HG02759 (cell line): ENCODE measurements at regions not wholly inside any gene's neighbourhood (a gene's known extent, or its start where the extent isn't known, plus 50 kb on each side); places are given as distances from the start of the nearest gene placed in this dataset.
"Not testable (repeated sequence)": the region's sequence is repeated elsewhere in the genome, so short reads cannot be mapped to it uniquely, and the experiment has no call there.

Experiments
- ATAC-seq: cut with Tn5 transposase; IDR thresholded peaks from one replicate; pipeline ENCODE4 v1.9.1; 2021; ENCODE audit warnings: mild to moderate bottlenecking, moderate library complexity; ENCODE audit not compliant: unreplicated experiment

- not testable (repeated sequence) for ATAC-seq
These were observed 49.9 kb upstream of the MSMB start for GRCh38 chr10:46095943-46096342.

GRCh38 chr10:46096446-46096845 is 50.4 kb upstream of the MSMB start:
- no peak for ATAC-seq

DNA sequence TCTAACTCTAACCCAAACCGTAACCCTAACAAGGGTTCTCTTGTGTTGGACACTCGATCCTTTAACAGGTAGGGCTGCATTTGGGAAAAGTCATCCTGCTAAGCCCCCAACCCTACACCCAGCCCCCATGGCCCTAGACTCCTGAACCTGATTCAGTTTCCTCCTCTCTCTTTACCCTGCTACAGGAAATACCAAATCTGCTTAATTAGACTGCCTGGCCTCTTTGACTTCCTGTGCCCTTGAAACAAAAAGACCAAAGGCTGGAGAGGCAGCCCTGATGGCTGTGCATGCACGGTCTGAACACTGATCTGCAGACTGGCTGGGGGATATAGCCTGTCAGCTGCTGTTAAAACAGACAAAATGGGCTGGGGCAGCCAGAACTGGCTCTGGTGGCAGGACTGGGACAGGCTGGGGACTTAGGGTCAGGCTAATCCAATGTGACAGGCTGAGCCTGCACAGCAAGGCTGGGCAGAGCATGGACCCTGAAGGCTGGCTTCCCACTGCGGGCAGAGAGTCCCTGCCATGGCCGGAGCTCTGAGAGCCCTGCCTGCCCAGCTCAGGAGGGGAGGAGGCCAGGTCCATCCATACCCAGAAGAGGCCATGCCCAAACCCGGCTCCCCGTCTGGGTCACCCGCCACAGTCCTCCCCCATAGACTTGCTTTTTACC is 51.0 kb upstream of the MSMB start:
- no peak for ATAC-seq

DNA sequence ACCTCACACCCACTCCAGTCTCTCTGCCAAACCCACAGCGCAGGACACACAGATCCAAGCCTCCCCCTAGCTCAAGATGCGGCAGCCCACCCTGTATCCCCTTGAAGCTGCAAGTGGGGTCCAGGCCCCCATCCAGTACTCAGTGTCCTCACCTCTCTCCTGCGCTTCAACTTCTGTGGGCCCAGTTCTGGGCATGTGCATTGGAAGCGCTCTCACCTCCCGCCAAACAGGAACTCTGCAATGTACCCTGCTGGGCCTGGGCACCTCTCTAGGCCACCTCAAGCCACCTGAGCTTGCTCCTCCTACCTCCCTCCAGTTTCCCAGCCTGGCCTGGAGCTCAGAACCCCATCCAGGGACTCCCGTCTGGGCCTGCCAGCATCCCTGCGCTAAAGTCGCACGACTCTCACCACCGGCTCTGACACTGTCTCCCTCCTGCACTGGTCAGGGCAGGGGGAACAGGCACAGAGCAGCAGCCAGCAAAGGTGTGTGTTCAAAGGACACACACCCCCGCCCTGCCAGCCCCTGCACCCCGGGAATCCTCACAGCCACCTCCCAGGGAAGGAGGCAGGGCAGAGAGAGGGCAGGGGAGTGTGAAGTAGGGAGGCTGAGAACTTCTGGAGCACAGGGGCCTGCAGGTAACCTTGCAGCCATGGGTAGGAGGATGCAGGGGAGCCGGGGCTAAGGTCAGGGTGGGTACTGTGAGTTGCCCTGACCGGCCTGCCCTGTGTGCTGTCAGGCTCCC is 51.7 kb upstream of the MSMB start:
- ATAC-seq = no peak

GRCh38 chr10:46098386-46098785 is 52.3 kb upstream of the MSMB start:
- no peak for ATAC-seq

DNA sequence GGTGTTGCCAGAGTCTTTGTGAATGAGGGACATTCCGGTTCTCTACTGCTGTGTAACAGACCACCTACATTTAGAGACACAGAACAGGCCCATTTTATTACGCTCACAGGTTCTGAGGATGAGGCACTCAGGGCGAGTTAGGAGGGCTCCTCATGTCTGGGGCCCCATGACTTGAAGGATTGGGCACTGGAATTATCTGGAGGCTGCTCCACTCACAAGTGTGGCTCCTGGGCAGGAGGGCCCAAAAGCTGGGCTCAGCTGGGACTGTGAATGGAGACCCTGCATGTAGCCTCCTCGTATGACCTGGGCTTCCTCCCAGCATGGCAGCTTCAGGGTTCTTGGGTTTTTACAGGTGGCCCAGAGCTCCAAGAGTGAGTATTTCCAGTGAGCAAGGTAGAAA is 52.9 kb upstream of the MSMB start:
- ATAC-seq = not testable (repeated sequence)

GRCh38 chr10:46104071-46104585 is 58.1 kb upstream of the MSMB start:
- ATAC-seq = no peak

- ATAC-seq = not testable (repeated sequence)
These were observed 59.3 kb upstream of the MSMB start for GRCh38 chr10:46105416-46105815.

DNA sequence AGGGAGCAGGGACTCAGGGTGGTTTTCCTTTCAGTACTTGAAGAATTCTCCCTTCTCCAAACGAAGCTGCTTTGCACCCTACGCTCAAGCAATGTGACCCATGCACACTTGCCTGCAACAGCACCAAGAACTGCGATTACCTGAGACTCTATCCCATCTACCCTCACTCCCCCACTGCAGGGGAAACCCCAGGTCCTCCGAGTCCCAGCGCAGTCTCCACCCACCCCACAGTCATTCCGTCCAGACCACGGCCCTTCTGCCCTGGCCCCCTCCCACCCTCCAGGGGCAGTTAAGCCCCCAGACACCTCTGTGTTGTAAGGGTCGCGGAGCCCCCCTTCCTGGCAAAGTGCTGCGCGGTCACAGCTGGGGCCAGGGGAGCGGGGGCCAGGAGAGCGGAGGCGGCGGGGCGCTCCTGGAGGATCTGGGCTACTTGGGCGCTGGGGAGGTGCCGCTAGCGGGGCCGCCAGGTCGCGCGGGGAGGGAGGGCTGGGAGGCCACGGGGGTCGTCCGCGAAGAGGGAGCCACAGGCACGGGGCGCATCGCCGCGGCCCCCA is 59.9 kb upstream of the MSMB start:
- peak; percentile 34 for ATAC-seq

GRCh38 chr10:46106410-46107255 is 60.6 kb upstream of the MSMB start:
- peak; percentile 96 for ATAC-seq

DNA sequence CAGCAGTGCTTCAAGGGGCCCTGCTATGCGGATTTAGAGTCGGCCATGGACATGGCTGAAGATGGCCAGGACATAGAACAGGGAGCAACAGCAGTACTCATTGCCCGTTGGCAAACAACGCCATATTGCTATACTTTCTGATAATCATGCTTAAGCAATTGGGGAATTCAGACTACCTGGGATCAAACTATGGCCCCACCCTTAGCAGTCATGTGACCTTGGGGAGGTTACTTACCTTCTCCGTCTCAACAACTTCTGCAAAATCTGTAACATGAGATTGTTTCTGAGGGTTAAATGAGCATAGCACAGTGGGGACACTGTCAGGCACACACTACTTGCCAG is 62.1 kb upstream of the MSMB start:
- ATAC-seq = not testable (repeated sequence)

- not testable (repeated sequence) for ATAC-seq
These were observed 108.2 kb upstream of the MSMB start for GRCh38 chr10:46154271-46154670.

DNA sequence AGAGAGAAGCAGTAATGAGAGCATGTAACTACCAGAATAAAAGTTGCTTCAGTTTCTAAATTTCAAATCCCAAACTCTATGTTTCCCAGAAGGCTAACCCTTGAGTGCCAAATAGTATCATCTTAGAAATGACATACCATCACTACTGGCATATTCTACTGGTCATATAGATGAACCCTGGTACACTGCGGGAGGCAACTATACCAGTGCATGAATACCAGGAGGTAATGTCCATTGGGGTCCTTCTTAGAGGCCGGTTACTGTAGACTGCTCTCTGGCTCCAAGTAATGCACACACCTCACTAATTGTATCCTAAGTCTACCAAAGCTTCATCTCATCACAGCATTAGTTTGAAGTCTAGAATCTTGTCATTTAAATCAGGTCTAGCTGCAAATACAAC is 108.6 kb upstream of the MSMB start:
- not testable (repeated sequence) for ATAC-seq

- not testable (repeated sequence) for ATAC-seq
These were observed 110.8 kb upstream of the MSMB start for GRCh38 chr10:46156866-46157265.

DNA sequence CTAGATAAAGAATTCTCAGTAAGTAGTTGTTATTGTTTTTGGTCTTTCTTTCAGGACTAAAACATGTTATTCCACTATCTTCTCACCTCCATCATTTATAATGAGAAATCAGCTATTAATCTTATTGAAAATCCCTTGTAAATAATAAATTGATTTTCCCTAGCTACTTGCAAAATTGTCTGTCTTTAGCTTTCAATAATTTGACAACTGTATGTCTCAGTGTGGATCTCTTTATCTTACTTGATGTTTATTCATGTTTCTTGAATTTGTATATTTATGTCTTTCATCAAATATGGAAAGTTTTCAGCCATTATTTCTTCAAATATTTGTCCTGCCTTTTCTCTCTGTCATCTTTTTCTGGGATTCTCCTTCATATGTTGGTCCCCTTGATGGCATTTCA is 117.1 kb upstream of the ANTXRL start:
- no peak for ATAC-seq

- no peak for ATAC-seq
These were observed 116.0 kb upstream of the ANTXRL start for GRCh38 chr10:46170789-46171188.

GRCh38 chr10:46171661-46172060 is 115.1 kb upstream of the ANTXRL start:
- no peak for ATAC-seq

- no peak for ATAC-seq
These were observed 111.5 kb upstream of the ANTXRL start for GRCh38 chr10:46175296-46175695.

- ATAC-seq = no peak
These were observed 111.0 kb upstream of the ANTXRL start for GRCh38 chr10:46175831-46176230.

DNA sequence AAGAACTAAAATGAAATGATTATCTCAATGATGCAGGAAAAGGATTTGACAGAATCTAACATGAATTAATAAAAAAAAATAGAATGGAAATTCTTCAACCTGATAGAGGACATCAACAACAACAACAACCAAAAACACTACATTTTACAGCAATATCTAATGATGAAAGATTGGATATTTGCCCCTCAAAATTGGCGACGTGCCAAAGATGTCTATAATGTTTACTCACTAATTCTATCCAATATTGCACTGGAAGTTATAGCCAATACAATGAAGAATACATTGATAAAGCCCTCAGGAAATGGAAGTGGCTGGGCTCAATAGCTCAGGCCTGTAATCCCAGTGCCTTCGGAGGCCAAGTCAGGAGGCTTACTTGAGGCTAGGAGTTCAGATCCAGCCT is 99.4 kb upstream of the ANTXRL start:
- ATAC-seq = not testable (repeated sequence)

DNA sequence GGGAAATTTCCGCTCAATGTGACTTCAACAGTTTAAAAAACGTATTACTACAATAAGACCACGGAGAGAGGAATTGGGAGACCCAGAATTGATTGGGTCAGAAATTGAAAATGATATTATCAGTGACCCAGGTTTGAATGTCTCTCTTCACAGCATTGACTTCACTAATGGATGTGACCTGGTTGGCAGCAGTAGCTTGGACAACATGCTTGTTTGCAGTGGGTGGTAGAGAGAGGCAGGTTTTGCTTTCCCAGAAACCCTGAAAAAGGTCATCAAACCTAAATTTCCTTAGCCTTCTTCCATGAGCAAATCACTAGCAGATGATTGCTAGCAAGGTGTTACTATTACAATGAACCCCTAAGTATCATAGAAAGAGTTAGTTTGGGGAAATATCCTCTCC is 89.7 kb upstream of the ANTXRL start:
- no peak for ATAC-seq
